HG02943 (cell line): ENCODE measurements at regions not wholly inside any gene's neighbourhood (a gene's known extent, or its start where the extent isn't known, plus 50 kb on each side); places are given as distances from the start of the nearest gene placed in this dataset.
"Not testable (repeated sequence)": the region's sequence is repeated elsewhere in the genome, so short reads cannot be mapped to it uniquely, and the experiment has no call there.

Experiments
- ATAC-seq: cut with Tn5 transposase; IDR thresholded peaks from one replicate; pipeline ENCODE4 v1.9.1; 2021; ENCODE audit warnings: mild to moderate bottlenecking, low read depth, moderate library complexity; ENCODE audit not compliant: unreplicated experiment

DNA sequence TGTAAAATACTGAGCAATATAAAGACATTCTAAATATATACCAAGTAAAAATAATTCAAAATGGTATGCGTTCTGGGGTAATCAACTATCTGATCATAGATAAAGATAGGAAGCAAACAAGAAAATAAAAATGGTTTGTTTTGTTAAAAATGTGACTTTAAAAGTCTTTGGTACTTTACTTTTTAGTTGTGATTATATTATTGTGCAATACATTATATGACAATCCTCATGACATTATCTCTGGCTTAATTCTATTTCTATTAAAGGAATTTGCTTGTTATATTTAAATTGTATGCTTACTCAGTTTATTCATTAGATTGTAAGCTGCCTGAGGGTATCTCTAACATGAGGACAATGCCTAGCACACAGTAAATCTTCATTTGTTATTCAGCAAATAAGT lies 477.9 kb downstream of the TMEM38B start:
- no peak for ATAC-seq

DNA sequence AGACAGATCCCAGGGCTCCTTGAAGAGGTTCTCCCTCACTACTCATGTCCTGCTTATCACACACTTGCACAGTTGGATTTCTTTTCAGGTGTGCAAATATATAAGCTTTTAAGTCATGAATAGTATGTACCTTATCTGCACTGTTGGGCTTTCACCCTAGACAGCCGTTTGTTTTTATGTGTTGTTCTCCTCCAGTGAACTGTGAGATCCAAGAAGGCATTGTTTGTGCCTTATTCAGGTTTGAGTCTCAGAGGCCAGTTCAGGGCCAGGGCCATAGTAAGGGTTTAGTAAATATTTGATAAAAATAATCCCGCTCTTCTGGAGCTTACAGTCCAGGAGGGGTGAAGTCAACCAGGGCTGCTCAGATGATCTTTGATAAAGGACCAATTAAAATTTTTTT lies 480.0 kb downstream of the TMEM38B start:
- no peak for ATAC-seq

DNA sequence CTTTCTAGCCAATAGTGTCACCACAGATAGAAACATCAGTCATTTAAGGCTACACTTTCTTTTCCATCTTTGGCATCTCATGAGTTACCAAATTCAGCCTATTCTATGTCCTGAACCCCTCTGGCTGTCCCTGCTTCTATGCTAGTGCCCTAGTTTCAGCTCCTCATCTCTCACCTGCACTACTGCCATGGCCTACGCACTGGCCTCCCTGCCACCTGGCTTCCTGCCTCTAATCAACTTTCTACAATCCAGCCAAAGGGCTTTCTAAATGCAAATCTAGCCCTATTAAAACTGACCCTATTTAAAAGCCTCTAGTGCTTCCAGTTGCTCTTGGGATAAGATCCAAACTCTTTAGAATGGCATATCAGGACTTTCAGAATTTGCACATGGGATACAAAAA lies 482.9 kb downstream of the TMEM38B start:
- no peak for ATAC-seq

DNA sequence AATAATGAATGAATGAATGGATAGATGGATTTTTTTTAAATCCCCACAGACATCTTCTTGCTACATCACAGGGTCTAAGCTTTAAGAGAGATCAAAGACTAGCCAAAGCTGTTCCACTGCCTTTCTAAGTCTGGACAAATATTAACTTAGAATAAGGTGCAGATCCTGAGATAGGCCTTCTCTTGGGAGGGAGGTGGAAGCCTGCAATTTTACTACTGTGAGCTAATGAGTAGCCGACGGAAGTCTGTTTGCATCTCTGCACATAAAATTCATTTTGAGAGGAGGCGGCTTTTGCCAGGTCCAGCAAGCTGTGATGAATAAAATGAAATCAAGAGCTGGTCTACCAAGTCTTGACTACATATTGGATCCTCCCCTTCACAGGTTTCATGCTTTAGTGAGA lies 484.9 kb downstream of the TMEM38B start:
- no peak for ATAC-seq

DNA sequence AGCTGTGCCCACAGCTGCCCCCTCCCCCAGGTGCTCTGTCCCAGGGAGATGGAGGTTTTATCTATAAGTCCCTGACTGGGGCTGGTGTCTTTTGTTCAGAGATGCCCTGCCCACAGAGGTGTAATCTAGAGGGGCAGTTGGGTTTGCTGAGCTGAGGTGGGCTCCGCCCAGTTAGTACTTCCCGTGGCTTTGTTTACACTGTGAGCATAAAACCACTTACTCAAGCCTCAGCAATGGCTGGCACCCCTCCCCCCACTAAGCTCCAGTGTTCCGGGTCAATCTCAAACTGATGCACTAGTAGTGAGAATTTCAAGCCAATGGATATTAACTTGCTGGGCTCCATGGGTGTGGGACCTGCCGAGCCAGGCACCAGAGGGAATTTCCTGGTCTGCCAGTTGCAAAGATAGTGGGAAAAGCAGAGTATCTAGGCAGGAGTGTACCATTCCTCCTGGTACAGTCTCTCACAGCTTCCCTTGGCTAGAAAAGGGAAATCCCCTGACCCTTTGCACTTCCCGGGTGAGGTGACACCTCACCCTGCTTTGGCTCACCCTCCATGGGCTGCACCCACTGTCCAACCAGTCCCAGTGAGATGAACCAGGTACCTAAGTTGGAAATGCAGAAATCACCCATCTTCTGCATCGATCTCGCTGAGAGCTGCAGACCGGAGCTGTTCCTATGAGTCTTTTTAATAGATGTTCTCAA lies 509.6 kb downstream of the TMEM38B start:
- ATAC-seq = not testable (repeated sequence)

DNA sequence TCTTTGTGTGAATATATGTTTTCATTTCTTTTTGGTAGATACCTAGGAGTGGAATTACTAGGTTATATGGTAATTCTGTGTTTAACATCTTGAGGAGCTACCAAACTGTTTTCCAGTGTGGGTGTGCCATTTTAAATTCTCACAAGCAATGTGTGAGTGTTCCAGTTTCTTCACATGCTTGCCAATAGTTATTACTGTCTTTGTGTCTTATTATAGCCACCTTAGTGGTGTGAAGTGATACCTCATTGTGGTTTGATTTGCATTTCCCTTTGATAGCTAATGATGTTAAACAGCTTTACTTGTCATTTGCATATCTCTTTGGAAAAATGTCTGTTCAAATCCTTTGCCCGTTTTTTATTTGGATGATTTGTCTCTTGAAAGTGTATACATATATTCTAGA lies 513.0 kb downstream of the TMEM38B start:
- no peak for ATAC-seq

DNA sequence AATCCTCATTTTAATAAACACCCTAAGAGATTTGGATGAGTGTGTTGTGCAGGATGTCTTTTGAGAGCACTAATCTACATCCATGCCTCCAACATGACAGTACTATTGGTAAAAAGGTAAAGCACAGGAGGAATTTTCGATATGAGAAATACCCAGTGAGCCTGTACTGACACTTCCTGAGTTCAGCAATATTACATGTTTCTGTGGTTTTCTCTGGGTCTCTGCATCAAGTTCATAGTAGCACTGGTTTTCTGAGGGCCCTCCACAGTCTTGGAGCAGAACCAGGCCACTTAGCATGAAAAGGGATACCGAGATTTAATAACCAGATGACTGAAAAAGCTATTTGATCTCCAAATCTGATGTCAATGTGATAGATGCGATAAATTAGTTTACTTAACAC lies 524.1 kb downstream of the TMEM38B start:
- no peak for ATAC-seq

DNA sequence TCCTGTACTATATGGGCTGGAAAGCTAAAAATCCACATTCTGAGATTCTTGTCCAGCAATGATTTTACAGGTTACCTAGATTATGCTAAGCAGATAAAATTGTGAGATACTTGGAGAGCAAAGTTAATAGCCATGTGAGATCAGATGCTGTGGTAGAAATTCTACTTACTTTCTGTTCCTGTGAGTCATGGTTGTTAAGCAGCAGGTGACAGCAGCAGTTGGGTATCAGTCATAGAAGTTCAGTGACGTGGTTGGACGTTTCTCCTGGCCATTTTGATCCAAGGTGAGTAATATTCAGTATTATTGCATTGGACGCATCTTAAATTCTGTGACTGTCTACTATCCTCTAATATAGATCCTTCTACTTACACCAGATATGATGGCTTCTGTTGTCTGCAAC lies 524.5 kb downstream of the TMEM38B start:
- ATAC-seq = peak; percentile 59

DNA sequence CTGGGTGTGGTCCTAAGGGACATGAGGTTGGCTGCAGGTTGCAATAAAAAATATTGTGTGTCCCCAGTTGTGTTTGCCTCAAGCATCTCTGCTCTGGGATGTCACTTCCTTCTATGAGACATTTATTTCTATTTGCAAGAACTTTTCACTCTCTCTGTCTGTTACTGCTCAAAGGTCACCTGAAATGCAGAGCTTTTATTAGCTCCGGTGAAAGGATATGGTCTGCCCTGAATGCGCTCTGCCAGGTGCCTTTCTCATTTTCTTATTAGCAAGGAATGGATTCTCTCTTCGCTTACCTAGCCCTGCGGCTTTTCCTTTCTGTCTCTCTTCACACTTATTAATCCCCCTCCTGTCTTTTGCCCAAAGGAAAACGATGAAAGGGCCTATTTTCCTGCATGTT lies 526.1 kb downstream of the TMEM38B start:
- no peak for ATAC-seq

DNA sequence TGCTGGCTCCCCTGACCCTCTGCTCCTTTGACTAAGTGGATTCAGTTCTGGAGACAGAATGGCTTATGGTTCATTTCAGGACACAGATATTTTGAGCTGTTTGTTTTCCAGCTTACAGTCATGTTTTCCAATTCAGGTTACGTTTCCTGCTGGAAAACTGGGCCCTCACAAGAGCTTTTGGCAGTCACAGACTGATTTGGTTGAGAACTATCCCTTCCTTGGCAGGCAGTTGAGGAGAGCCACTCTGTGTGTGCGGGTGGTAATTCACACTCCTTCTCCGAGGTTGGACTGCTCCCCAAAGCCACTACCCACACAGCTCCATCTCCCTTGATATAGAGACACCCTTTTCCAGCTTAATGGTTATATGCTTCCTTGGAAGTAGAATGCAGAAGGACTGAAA lies 534.5 kb downstream of the TMEM38B start:
- no peak for ATAC-seq

DNA sequence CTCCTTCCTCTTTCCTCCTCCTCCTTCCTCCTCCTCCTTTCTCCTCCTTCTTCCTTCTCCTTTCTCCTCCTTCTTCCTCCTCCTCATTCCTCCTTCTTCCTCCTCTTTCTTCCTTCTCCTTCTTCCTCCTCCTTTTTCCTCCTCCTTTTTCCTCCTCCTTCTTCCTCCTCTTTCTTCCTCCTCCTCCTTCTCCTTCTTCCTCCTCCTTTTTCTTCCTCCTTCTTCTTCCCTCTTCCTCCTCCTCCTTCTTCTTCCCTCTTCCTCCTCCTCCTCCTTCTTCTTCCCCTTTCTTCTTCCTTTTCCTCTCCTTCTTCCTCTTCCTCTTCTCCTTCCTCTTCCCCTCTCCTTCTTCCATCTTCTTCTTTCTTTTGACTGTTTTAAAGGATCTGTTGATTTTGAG lies 538.8 kb downstream of the TMEM38B start:
- no peak for ATAC-seq

DNA sequence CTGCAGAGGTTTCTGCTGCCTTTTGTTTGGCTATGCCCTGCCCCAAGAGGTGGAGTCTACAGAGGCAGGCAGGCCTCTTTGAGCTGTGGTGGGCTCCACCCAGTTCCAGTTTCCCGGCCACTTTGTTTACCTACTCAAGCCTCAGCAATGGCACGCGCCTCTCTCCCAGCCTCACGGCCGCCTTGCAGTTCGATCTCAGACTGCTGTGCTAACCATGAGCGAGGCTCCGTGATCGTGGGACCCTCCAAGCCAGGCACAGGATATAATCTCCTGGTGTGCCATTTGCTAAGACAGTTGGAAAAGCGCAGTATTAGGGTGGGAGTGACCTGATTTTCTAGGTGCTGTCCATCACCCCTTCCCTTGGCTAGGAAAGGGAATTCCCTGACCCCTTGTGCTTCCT lies 566.6 kb downstream of the TMEM38B start:
- not testable (repeated sequence) for ATAC-seq

DNA sequence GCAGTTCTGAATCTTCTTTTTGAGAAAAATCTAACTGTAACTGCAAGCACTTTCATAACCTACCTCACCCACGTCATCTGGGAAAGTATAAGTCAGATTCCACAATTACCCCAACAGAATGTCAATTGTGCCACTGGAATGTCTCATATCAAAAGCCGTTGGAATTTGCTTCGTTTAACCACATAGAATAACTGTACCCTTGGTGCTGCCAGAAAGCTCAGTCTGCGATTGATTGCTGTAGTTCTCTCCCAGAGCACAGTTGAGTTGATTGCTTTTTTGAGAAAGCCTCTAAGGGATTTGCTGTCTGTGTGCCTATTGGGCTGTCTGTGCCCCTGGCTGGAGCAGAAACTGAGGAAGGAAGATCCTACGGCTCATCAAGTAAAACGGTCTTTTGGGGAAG lies 583.6 kb downstream of the TMEM38B start:
- no peak for ATAC-seq

DNA sequence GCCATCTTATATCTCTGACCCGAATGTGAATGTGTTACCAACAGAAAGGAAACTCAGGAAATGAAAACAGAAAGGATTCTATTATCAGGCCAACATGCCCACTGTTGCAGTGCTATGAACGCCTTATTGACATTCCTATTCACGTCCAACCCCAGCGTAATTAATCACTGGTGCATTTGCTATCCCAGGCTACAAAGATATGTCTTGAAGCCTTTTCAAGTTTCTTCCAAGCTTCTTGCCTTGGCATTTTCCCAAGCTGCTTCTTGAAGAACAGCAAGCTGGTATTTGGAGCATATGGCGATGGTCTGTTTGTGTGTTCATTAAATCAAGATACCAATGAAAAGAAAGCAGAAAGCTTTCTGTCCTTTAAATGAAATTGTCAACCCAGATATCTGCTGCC lies 579.2 kb upstream of the ZNF462 start:
- ATAC-seq = no peak

DNA sequence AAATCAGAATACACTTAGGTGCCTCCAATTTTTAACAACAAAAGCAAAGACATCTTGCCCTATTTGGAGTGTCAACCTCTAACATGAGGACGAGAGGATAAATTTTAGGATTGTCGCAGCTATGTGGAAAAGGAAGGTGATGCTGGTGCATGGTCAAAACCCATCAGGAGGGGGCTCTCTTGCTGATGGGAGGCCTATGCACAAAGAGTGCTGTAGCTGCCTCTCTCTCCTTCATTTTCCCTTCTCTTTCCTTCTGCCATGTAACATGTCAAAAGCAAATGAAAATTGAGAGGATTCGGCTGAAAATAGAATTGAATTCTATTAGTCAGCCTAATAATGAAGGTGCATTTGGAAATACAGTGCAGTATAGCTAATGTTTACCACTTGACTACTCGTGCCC lies 578.7 kb upstream of the ZNF462 start:
- ATAC-seq = no peak

DNA sequence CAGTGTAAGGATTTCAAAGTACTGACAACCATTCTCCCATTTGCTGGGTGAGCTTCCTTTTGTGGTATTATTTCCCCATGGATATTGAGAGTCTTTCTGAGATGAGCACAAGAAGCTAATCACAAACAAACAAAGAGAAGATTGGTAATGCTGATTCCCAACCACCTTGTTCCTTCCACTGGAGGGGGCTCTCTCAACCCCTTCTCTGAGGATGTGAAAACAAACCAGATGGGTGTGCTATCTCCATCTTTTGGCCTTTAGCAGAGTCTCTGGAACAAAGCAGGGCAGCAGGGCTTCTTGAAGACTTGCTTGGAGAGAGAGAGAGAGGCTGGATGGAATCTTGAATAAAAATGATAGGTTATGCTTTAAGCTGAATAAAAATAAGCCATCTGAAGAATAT lies 576.7 kb upstream of the ZNF462 start:
- ATAC-seq = no peak

DNA sequence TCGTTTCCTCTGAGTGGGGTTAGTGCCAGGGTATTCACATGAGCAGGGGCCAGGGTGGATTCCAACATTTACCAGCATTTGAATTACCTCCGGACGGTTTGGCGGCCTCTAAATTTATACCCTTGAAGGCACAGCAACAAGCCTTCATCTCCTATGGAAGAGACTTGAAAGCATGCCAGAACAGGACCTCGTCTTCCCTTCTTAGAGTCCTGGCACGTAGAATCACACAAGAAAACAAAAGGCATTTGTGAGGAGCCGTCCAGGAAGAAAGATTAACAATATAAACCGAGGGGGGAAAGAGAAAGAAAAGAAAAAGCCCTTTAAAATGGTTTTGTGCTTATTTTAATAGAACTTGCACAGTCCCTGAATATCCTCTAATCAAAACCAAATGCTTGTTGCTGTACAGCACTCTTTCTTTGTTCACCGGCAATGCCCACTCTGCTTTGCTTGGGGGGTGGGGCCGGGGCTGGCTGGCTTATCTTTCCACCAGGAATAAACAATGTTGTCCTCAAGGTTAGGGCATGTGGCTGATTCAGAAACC lies 575.8 kb upstream of the ZNF462 start:
- ATAC-seq = no peak

DNA sequence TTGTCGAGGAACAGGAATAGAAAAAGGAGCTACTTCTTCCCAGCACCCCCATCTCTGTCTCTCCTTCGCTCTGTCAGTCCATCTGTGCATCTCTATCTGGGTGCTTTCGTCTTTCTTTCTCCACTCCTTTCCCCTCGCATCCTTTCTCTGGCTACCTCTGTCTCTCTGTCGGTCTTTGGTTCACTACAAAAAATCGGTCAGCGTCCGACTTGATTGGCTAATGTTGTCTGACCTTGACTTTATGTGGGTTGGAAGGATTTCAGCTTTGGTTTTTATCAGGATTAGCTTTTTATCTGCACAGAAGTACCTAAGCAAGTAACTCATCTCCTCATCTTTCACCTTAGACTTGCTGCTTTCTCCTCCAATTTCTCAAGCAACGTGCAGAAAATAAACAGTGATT lies 575.2 kb upstream of the ZNF462 start:
- ATAC-seq = no peak

DNA sequence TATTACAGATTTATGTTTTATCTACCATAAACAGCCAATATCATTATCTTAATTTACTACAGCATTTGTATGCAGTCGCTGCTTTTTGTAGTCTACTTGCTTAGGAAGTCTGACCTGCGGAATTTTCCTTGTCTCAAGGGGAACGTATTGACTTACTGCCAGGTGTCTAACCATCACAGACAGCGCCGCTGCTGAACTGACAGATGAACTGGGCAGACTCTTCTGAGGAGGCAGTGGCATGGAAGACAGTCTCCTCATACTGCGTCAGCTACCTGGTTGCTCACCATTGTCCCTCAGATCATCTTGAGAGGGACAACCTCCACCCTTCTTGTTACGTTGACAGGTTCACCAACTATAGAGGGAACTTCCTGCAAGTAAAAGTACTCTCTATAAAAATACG lies 574.3 kb upstream of the ZNF462 start:
- ATAC-seq = no peak

DNA sequence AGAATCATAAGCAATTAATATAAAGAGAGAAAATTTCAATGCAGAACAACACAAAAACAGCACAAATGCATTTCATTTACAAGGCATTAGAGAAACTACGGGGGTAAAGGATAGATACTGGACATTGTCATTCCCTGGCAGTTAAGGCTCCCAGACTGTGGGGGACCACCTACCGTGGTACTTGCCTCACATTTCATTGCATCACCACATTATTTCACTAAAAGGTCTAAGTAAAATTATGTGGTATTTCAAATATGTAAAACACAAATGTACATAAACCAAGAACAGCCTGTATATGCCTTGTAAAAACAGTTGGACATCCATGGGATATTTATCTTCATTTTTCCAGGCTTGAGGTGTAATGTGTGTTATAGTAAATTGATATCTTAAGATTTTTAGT lies 571.2 kb upstream of the ZNF462 start:
- ATAC-seq = no peak

DNA sequence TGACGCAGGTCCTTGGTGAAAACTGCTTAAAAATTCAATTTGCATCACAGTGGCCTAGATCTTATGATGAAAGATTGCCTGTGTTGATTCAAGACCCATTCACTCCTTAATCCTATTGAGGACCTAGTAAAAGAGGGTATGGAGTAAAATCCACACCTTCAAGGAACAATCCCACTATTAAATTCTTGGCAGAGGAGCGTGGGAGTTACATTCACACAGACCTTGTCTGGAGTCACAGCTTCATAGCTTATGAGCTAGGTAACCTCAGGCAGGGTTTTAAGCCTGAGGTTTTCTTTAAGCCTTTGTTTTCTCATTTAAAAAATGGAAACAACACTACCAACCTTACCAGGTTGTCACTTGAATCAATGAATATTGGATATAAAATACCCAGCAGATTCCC lies 566.5 kb upstream of the ZNF462 start:
- ATAC-seq = no peak

DNA sequence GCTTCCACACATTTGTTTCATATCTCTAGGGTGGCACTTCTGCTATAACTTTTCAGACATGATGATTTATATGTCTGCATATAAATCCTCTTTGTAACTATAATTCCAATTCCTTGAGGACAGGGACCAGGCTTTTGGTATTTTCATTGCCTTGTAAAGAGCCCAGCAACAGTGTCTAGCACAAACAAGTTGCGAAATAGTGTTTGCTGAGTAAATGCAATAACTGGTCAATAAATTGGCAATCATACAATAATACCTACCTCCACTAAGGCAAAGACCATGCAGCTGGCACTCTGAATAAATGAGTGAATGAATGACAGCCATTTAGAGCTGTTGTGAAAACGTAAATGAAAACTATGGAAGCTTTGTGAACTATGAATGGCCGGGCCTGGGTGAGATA lies 564.0 kb upstream of the ZNF462 start:
- no peak for ATAC-seq

DNA sequence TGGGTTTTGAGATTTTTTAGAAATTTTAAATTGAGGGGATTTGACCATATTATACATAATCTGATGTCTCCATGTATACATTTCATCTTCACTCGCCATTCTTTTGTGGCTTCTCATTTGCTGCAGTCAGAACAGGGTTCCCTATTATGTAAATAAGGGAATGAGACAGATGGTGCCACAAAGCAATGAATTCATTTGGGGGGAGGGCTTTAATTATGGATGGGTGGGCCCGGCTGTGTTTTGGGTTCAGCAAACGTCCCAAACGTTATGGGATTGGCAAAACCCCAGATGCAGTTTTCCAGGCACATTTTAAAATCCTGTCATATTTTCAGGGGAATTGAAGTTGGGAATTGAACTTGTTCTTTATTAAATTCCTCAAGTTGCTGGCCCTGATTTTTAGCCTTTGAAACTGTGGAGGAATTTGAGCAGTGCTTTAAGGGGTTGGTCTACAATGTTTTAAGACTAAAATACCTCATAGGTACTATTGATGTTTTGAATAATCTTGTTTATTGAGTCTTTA lies 558.5 kb upstream of the ZNF462 start:
- no peak for ATAC-seq
